ENCODE measurements at regions not wholly inside any gene's neighbourhood (a gene's known extent, or its start where the extent isn't known, plus 50 kb on each side); places are given as distances from the start of the nearest gene placed in this dataset.

- no peak for TF ChIP-seq CTCF (conservative IDR thresholded peaks at IDR 0.05 in 1 of 2, IDR thresholded peaks at IDR 0.05 in 1 of 2; ENCODE audit: low read depth in 1 of 2, low read length in 2 of 2)
- no peak for TF ChIP-seq EZH2 (IDR thresholded peaks at IDR 0.05; ENCODE audit: low read length, missing control alignments)
Measured at GRCh38 chr1:219419860-219420259, 193.0 kb downstream of the ZC3H11B start.
